ENCODE measurements at regions not wholly inside any gene's neighbourhood (a gene's known extent, or its start where the extent isn't known, plus 50 kb on each side); places are given as distances from the start of the nearest gene placed in this dataset.
A peak's percentile ranks its signal among the peaks of the same experiment; 100 is the strongest.

DNA sequence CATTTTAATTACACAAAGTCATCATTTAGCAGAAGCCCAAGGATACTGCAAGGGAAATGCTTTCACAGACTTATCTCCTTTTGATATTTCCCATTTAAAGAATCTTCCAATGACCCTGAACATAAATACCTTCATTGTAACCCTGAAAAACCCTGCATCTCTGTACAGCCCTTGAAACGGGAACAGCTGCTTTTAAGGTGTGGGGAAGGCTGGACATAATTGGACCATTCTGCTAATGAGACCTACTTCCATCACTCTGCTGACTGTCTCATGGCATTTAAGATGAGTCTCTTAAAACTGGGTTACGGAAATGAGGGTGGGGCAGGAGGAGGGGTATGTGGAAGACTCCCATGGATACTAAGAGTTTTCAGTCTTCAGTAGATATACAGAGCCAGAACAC is 485.8 kb downstream of the BRINP1 start:
- no peak for TF ChIP-seq EZH2 (IDR thresholded peaks at IDR 0.05; ENCODE audit: low read length, missing control alignments)
- TF ChIP-seq, protein P1, sequence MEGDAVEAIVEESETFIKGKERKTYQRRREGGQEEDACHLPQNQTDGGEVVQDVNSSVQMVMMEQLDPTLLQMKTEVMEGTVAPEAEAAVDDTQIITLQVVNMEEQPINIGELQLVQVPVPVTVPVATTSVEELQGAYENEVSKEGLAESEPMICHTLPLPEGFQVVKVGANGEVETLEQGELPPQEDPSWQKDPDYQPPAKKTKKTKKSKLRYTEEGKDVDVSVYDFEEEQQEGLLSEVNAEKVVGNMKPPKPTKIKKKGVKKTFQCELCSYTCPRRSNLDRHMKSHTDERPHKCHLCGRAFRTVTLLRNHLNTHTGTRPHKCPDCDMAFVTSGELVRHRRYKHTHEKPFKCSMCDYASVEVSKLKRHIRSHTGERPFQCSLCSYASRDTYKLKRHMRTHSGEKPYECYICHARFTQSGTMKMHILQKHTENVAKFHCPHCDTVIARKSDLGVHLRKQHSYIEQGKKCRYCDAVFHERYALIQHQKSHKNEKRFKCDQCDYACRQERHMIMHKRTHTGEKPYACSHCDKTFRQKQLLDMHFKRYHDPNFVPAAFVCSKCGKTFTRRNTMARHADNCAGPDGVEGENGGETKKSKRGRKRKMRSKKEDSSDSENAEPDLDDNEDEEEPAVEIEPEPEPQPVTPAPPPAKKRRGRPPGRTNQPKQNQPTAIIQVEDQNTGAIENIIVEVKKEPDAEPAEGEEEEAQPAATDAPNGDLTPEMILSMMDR (conservative IDR thresholded peaks at IDR 0.05 in 1 of 2, IDR thresholded peaks at IDR 0.05 in 1 of 2; ENCODE audit: low read depth in 1 of 2, low read length in 2 of 2), result no peak
- no peaks in the 10 kb centered on the region for H3K4me1 ChIP-seq (ENCODE audit: control insufficient read depth, extremely low read depth, insufficient read depth, low read length)
- H2AFZ ChIP-seq (ENCODE audit: low read length), result no peak overlapping the region
- H3K27me3 ChIP-seq (ENCODE audit: control insufficient read depth, insufficient read depth, low read length), result no peaks in the 10 kb centered on the region
- no peaks in the 10 kb centered on the region for H3K79me2 ChIP-seq (ENCODE audit: control insufficient read depth, insufficient read depth, low read length)
- no peaks in the 10 kb centered on the region for H3K36me3 ChIP-seq (ENCODE audit: control insufficient read depth, insufficient read depth, low read length)
- no peak for DNase-seq (ENCODE audit: low read depth in 2 of 2)
- H3K9ac ChIP-seq (ENCODE audit: insufficient read depth, low read length), result no peak overlapping the region
- no peak overlapping the region for H3K27ac ChIP-seq (ENCODE audit: insufficient read depth, low read length)
- H3K4me3 ChIP-seq (replicated peaks in 1 of 4; ENCODE audit: control extremely low read depth in 1 of 4, insufficient read depth in 1 of 4, low read depth in 3 of 4, low read length in 4 of 4), result no peak overlapping the region
- H3K9me3 ChIP-seq (ENCODE audit: control insufficient read depth, insufficient read depth, low read depth, low read length), result no peaks in the 10 kb centered on the region
- no peaks in the 10 kb centered on the region for H4K20me1 ChIP-seq (ENCODE audit: control insufficient read depth, extremely low read depth, insufficient read depth, low read length)
- no peak overlapping the region for H3K4me2 ChIP-seq (ENCODE audit: extremely low read depth, insufficient read depth, low read length)

DNA sequence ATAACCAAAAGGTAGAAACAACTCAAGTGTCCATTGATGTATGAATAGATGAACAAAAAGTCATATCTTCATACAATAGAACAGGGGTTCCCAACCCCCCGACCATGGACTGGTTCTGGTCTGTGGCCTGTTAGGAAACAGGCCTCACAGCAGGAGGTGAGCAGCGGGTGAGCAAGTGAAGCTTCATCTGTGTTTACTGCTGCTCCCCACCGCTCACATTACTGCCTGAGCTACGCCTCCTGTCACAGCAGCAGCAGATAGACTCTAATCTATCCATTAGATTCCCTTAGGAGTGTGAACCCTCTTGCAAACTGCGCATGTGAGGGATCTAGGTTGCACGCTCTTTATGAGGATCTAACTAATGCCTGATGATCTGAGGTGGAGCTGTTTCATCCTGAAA is 478.0 kb downstream of the BRINP1 start:
- DNase-seq (ENCODE audit: low read depth in 2 of 2), result no peak
- Histone ChIP-seq H3K9ac (ENCODE audit: insufficient read depth, low read length) (no peak overlapping the region), H3K36me3 (ENCODE audit: control insufficient read depth, insufficient read depth, low read length) (no peaks in the 10 kb centered on the region), H3K27ac (ENCODE audit: insufficient read depth, low read length) (no peak overlapping the region), H3K9me3 (ENCODE audit: control insufficient read depth, insufficient read depth, low read depth, low read length) (no peaks in the 10 kb centered on the region), H3K79me2 (ENCODE audit: control insufficient read depth, insufficient read depth, low read length) (no peaks in the 10 kb centered on the region), H3K4me1 (ENCODE audit: control insufficient read depth, extremely low read depth, insufficient read depth, low read length) (no peaks in the 10 kb centered on the region), H3K4me3 (replicated peaks in 1 of 4; ENCODE audit: control extremely low read depth in 1 of 4, insufficient read depth in 1 of 4, low read depth in 3 of 4, low read length in 4 of 4) (no peak overlapping the region), H3K27me3 (ENCODE audit: control insufficient read depth, insufficient read depth, low read length) (no peaks in the 10 kb centered on the region), H2AFZ (ENCODE audit: low read length) (no peak overlapping the region), H3K4me2 (ENCODE audit: extremely low read depth, insufficient read depth, low read length) (no peak overlapping the region), H4K20me1 (ENCODE audit: control insufficient read depth, extremely low read depth, insufficient read depth, low read length) (no peaks in the 10 kb centered on the region)
- TF ChIP-seq EZH2 (IDR thresholded peaks at IDR 0.05; ENCODE audit: low read length, missing control alignments), result no peak
- TF ChIP-seq, protein P1 (conservative IDR thresholded peaks at IDR 0.05 in 1 of 2, IDR thresholded peaks at IDR 0.05 in 1 of 2; ENCODE audit: low read depth in 1 of 2, low read length in 2 of 2), result no peak

DNA sequence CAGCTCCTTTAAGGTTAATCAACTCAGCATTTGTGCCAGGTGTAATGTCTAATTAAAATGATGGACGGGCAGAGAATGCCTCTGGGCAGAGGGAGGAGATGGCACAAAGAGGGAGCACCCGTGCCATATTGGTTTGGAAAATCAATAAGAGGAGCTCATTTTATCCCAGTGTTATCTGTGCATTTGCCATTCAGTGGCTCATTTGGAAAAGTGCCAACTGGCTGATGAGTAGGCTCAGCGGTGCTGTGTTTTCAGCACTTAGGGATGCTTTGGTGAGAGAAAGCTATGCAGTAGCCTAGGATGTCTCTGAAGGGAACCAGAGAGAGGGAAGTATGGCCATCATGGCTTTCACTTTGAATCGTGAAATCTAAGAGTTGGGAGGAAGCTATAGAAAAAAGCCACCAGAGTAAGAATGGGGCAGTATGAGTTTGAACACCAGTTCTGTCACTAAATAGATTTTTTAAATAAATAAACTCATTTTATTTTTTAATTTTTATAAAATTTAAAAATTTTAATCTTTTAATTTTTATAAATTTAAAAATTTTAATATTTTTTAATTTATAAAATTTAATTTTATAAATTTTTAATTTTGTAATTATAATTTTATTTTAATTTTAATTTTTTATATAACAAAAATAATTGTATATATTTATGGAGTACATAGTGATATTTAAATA is 472.8 kb downstream of the BRINP1 start:
- no peak for TF ChIP-seq EZH2 (IDR thresholded peaks at IDR 0.05; ENCODE audit: low read length, missing control alignments)
- TF ChIP-seq, protein P1 (conservative IDR thresholded peaks at IDR 0.05 in 1 of 2, IDR thresholded peaks at IDR 0.05 in 1 of 2; ENCODE audit: low read depth in 1 of 2, low read length in 2 of 2), result no peak
- H3K36me3 ChIP-seq (ENCODE audit: control insufficient read depth, insufficient read depth, low read length), result no peaks in the 10 kb centered on the region
- no peaks in the 10 kb centered on the region for H3K9me3 ChIP-seq (ENCODE audit: control insufficient read depth, insufficient read depth, low read depth, low read length)
- peak in 1 of 2 donors; percentile 7 for DNase-seq (ENCODE audit: low read depth in 2 of 2)
- H3K27me3 ChIP-seq (ENCODE audit: control insufficient read depth, insufficient read depth, low read length), result no peaks in the 10 kb centered on the region
- no peak overlapping the region for H3K27ac ChIP-seq (ENCODE audit: insufficient read depth, low read length)
- H3K4me3 ChIP-seq (replicated peaks in 1 of 4; ENCODE audit: control extremely low read depth in 1 of 4, insufficient read depth in 1 of 4, low read depth in 3 of 4, low read length in 4 of 4), result no peak overlapping the region
- no peak overlapping the region for H2AFZ ChIP-seq (ENCODE audit: low read length)
- H3K4me2 ChIP-seq (ENCODE audit: extremely low read depth, insufficient read depth, low read length), result no peak overlapping the region
- H3K4me1 ChIP-seq (ENCODE audit: control insufficient read depth, extremely low read depth, insufficient read depth, low read length), result no peaks in the 10 kb centered on the region
- no peaks in the 10 kb centered on the region for H4K20me1 ChIP-seq (ENCODE audit: control insufficient read depth, extremely low read depth, insufficient read depth, low read length)
- H3K9ac ChIP-seq (ENCODE audit: insufficient read depth, low read length), result no peak overlapping the region
- H3K79me2 ChIP-seq (ENCODE audit: control insufficient read depth, insufficient read depth, low read length), result no peaks in the 10 kb centered on the region
